ENCODE measurements at regions not wholly inside any gene's neighbourhood (a gene's known extent, or its start where the extent isn't known, plus 50 kb on each side); places are given as distances from the start of the nearest gene placed in this dataset.

- TF ChIP-seq CTCF (conservative IDR thresholded peaks at IDR 0.05; ENCODE audit: low read depth, low read length) = no peak
- no peak for DNase-seq (ENCODE audit: low read depth)
- no peak overlapping the region for H3K4me3 ChIP-seq (ENCODE audit: low read length)
These were observed 59.2 kb downstream of the INHBB start for GRCh38 chr2:120404941-120405758.

- TF ChIP-seq CTCF (conservative IDR thresholded peaks at IDR 0.05; ENCODE audit: low read depth, low read length) = no peak
- no peak overlapping the region for H3K4me3 ChIP-seq (ENCODE audit: low read length)
These were observed 59.8 kb downstream of the INHBB start for GRCh38 chr2:120405759-120406099.

GRCh38 chr2:120406566-120406965 lies 60.6 kb downstream of the INHBB start:
- no peak for DNase-seq (ENCODE audit: low read depth)
- H3K4me3 ChIP-seq (ENCODE audit: low read length) = no peak overlapping the region
- no peak for TF ChIP-seq CTCF (conservative IDR thresholded peaks at IDR 0.05; ENCODE audit: low read depth, low read length)

More at GRCh38 chr2:120405759-120406099, 59.8 kb downstream of the INHBB start:
- no peak for DNase-seq (ENCODE audit: low read depth)

GRCh38 chr2:120410487-120410886 lies 64.6 kb downstream of the INHBB start:
- no peak for TF ChIP-seq CTCF (conservative IDR thresholded peaks at IDR 0.05; ENCODE audit: low read depth, low read length)
- H3K4me3 ChIP-seq (ENCODE audit: low read length) = no peak overlapping the region
- no peak for DNase-seq (ENCODE audit: low read depth)

- H3K4me3 ChIP-seq (ENCODE audit: low read length) = no peak overlapping the region
- DNase-seq (ENCODE audit: low read depth) = no peak
- no peak for TF ChIP-seq CTCF (conservative IDR thresholded peaks at IDR 0.05; ENCODE audit: low read depth, low read length)
These were observed 69.1 kb downstream of the INHBB start for GRCh38 chr2:120415060-120415459.

- TF ChIP-seq CTCF (conservative IDR thresholded peaks at IDR 0.05; ENCODE audit: low read depth, low read length) = no peak
- DNase-seq (ENCODE audit: low read depth) = no peak
- no peak overlapping the region for H3K4me3 ChIP-seq (ENCODE audit: low read length)
These were observed 70.0 kb downstream of the INHBB start for GRCh38 chr2:120415728-120416509.
